H1 (cell line): ENCODE measurements at regions not wholly inside any gene's neighbourhood (a gene's known extent, or its start where the extent isn't known, plus 50 kb on each side); places are given as distances from the start of the nearest gene placed in this dataset.

Experiments
- CHD2 ChIP-seq: IDR thresholded peaks from 2 replicates; pipeline ENCODE4 v1.6.1; 2012; ENCODE audit warnings: low read length, improper control_type of control experiment
- GTF2F1 ChIP-seq: IDR thresholded peaks from 2 replicates; pipeline ENCODE4 v1.6.1; 2012; ENCODE audit warnings: low read depth, low read length, improper control_type of control experiment, borderline replicate concordance
- HDAC6 ChIP-seq: IDR thresholded peaks from one replicate; pipeline ENCODE4 v1.7.1; 2012; ENCODE audit warnings: low read depth, mild to moderate bottlenecking, inconsistent platforms, low read length, moderate library complexity
- RBBP5 ChIP-seq: IDR thresholded peaks from 2 replicates; pipeline ENCODE4 v1.7.1; 2012; ENCODE audit warnings: low read depth, mild to moderate bottlenecking, inconsistent platforms, low read length, moderate library complexity, borderline replicate concordance
- RFX5 ChIP-seq: IDR thresholded peaks from 2 replicates; pipeline ENCODE4 v1.6.1; 2011; ENCODE audit warnings: low read depth, low read length, improper control_type of control experiment, borderline replicate concordance
- SIN3A ChIP-seq, 2 experiments: IDR thresholded peaks in 1 of 2; conservative IDR thresholded peaks in 1 of 2; 2 replicates each; pipeline ENCODE4 v1.6.1; 2011 to 2012; ENCODE audit warnings: low read length in 2 of 2, improper control_type of control experiment in 1 of 2, low read depth in 1 of 2, mild to moderate bottlenecking in 1 of 2
- TAF1 ChIP-seq: IDR thresholded peaks from 2 replicates; pipeline ENCODE4 v1.6.1; 2011; ENCODE audit warnings: mild to moderate bottlenecking, low read depth, low read length
- TF ChIP-seq, protein P1 (sequence below), 3 experiments: IDR thresholded peaks; 1 replicate in 2 of 3; 2 replicates in 1 of 3; pipeline versions ENCODE4 v1.5.1 to v1.6.1; 2011; ENCODE audit warnings: low read length in 3 of 3, mild to moderate bottlenecking in 3 of 3, inconsistent platforms in 2 of 3, low read depth in 1 of 3, moderate library complexity in 1 of 3; ENCODE audit not compliant: insufficient read depth in 1 of 3; ENCODE audit errors: control extremely low read depth in 1 of 3
- TF ChIP-seq, protein P2 (sequence below): IDR thresholded peaks from 2 replicates; pipeline ENCODE4 v1.6.1; 2011; ENCODE audit warnings: low read depth, mild to moderate bottlenecking, low read length; ENCODE audit not compliant: insufficient read depth

DNA sequence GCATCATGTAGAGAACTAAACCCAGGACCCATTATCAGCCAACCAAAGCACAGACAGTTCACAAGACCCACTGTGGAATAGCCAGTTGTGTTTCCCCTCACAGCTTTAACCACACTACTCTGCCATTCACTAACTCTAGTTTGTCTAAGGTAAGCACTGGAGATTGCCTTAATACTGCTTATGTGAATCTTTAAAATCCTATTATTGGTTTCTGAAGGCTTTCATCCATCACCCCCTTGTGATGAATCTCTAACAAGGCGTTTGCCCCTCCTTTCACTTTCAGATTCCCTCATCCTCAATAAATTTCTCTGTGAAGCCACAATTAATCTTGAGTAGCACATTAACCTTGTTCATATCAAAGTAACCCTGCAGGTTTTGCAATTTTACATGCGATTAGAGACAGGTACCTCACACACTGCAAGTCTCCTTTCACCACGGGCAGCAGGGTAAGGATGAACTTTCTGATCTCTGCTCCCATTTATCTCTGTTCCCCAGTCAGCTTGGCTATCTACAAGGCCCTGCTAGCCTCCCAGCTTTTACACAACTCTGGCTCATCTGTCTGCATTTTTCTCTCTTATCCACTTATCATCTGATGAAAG lies 785.6 kb downstream of the REEP3 start:
- TF ChIP-seq TAF1 (no peak), SIN3A (conservative IDR thresholded peaks at IDR 0.05 in 1 of 2, IDR thresholded peaks at IDR 0.05 in 1 of 2; ENCODE audit: low read depth in 1 of 2, low read length in 2 of 2) (no peak), CHD2 (no peak), HDAC6 (no peak), RBBP5 (no peak), RFX5 (no peak), GTF2F1 (no peak)
- TF ChIP-seq, protein P1, sequence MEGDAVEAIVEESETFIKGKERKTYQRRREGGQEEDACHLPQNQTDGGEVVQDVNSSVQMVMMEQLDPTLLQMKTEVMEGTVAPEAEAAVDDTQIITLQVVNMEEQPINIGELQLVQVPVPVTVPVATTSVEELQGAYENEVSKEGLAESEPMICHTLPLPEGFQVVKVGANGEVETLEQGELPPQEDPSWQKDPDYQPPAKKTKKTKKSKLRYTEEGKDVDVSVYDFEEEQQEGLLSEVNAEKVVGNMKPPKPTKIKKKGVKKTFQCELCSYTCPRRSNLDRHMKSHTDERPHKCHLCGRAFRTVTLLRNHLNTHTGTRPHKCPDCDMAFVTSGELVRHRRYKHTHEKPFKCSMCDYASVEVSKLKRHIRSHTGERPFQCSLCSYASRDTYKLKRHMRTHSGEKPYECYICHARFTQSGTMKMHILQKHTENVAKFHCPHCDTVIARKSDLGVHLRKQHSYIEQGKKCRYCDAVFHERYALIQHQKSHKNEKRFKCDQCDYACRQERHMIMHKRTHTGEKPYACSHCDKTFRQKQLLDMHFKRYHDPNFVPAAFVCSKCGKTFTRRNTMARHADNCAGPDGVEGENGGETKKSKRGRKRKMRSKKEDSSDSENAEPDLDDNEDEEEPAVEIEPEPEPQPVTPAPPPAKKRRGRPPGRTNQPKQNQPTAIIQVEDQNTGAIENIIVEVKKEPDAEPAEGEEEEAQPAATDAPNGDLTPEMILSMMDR (IDR thresholded peaks at IDR 0.05; ENCODE audit: control extremely low read depth in 1 of 3, insufficient read depth in 1 of 3, low read depth in 1 of 3, low read length in 3 of 3), result no peak
- TF ChIP-seq, protein P2, sequence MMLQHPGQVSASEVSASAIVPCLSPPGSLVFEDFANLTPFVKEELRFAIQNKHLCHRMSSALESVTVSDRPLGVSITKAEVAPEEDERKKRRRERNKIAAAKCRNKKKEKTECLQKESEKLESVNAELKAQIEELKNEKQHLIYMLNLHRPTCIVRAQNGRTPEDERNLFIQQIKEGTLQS, result no peak
